H1 (cell line): ENCODE measurements at regions not wholly inside any gene's neighbourhood (a gene's known extent, or its start where the extent isn't known, plus 50 kb on each side); places are given as distances from the start of the nearest gene placed in this dataset.

Experiments used
- HDAC2 ChIP-seq, 2 experiments: fragments of 300-600 bp in 1 of 2; sonication (generic) in 1 of 2; IDR thresholded peaks; 2 replicates each; pipeline ENCODE4 v1.6.1; 2011 to 2012; ENCODE audit warnings: low read depth in 2 of 2, low read length in 2 of 2, mild to moderate bottlenecking in 2 of 2, moderate library complexity in 2 of 2, borderline replicate concordance in 1 of 2, inconsistent platforms in 1 of 2
- KDM1A ChIP-seq: fragments of 200-600, 300-600 bp; sonication (generic); IDR thresholded peaks from 2 replicates; pipeline ENCODE4 v1.7.1; 2016; ENCODE audit warnings: mild to moderate bottlenecking, low read length, borderline replicate concordance

DNA sequence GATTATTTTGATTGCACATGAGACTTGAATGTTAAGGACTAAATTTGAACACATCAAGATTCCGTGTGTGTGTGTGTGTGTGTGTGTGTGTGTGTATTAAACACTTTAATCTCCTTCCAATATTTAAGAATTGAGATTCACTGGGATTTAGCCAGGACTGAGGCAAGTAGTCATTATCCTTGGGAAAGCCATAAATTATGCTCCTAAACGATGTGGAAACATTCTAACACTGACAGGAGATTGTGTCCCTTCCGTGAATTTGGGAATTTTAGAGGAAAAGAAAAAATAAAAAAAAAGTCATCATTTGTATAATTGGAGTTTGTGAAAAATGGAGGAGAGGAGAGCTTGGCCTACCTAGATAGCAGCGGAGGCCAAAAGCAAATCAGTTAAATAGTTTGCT lies 212.9 kb downstream of the DUSP6 start (continued):
- TF ChIP-seq KDM1A (no peak), HDAC2 (IDR thresholded peaks at IDR 0.05; ENCODE audit: borderline replicate concordance in 1 of 2, low read depth in 2 of 2, low read length in 2 of 2) (no peak)
